ENCODE measurements at regions not wholly inside any gene's neighbourhood (a gene's known extent, or its start where the extent isn't known, plus 50 kb on each side); places are given as distances from the start of the nearest gene placed in this dataset.
"Not testable (repeated sequence)": the region's sequence is repeated elsewhere in the genome, so short reads cannot be mapped to it uniquely, and the experiment has no call there.

DNA sequence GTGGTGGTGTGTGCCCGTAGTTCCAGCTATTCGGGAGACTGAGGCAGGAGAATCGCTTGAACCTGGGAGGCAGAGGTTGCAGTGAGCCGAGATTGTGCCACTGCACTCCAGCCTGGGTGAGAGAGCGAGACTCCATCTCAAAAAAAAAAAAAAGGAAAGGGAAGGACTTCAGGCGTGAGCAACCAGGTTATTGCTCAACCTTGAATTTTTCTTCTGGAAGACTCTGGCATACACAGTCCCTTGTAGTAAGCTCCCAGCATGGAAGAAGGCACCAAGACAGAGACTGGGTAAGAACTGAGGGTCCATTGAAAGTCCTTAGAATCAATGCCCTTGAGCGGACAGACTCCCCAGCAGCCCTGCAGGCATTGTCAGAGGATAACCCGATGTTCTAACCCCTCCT lies 75.0 kb downstream of the C9orf50 start:
- not testable (repeated sequence) for H3K27me3 ChIP-seq (ENCODE audit: control insufficient read depth in 1 of 2, insufficient read depth in 2 of 2, low read length in 2 of 2); H3K4me1 ChIP-seq (ENCODE audit: control insufficient read depth, insufficient read depth, low read length); H3K9me3 ChIP-seq (ENCODE audit: control insufficient read depth in 2 of 2, low read length in 2 of 2); H3K36me3 ChIP-seq (ENCODE audit: control insufficient read depth in 2 of 2, insufficient read depth in 2 of 2, low read length in 2 of 2); H3K4me3 ChIP-seq (ENCODE audit: low read length in 2 of 2); H3K9ac ChIP-seq (ENCODE audit: low read length in 2 of 2); H3K27ac ChIP-seq (ENCODE audit: low read length)

DNA sequence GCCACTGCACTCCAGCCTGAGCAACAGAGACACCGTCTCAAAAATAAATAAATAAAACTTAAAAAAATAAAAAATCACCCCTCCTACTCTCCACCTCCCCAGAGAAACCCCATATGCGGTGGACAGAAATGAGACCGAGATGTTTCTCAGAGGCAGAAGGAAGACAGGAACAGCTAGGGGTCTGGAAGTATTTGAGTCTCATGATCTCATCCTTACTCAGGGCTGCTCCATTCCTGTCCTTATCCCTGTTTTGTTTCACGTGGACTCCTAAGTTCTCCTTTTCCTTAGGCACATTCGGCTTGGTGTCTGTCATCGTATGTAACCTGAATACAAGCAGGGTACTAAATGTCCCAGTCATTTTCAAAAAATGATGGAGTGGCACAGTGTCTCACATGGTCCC lies 76.1 kb downstream of the C9orf50 start:
- Histone ChIP-seq H3K9me3 (ENCODE audit: control insufficient read depth in 2 of 2, low read length in 2 of 2) (no peaks in the 10 kb centered on the region), H3K36me3 (ENCODE audit: control insufficient read depth in 2 of 2, insufficient read depth in 2 of 2, low read length in 2 of 2) (no peaks in the 10 kb centered on the region), H3K4me1 (ENCODE audit: control insufficient read depth, insufficient read depth, low read length) (peaks cover 3% of the 10 kb centered on the region), H3K27ac (ENCODE audit: low read length) (no peak overlapping the region), H3K4me3 (ENCODE audit: low read length in 2 of 2) (no peak overlapping the region), H3K27me3 (ENCODE audit: control insufficient read depth in 1 of 2, insufficient read depth in 2 of 2, low read length in 2 of 2) (no peaks in the 10 kb centered on the region), H3K9ac (ENCODE audit: low read length in 2 of 2) (no peak overlapping the region)

GRCh38 chr9:129542741-129543140 lies 78.2 kb downstream of the C9orf50 start:
- no peak overlapping the region for H3K27ac ChIP-seq (ENCODE audit: low read length)
- H3K36me3 ChIP-seq (ENCODE audit: control insufficient read depth in 2 of 2, insufficient read depth in 2 of 2, low read length in 2 of 2), result no peaks in the 10 kb centered on the region
- H3K9me3 ChIP-seq (ENCODE audit: control insufficient read depth in 2 of 2, low read length in 2 of 2), result peaks cover 0 to 2% of the 10 kb centered on the region in 2 donors
- H3K27me3 ChIP-seq (ENCODE audit: control insufficient read depth in 1 of 2, insufficient read depth in 2 of 2, low read length in 2 of 2), result no peaks in the 10 kb centered on the region
- H3K9ac ChIP-seq (ENCODE audit: low read length in 2 of 2), result no peak overlapping the region
- H3K4me3 ChIP-seq (ENCODE audit: low read length in 2 of 2), result no peak overlapping the region
- H3K4me1 ChIP-seq (ENCODE audit: control insufficient read depth, insufficient read depth, low read length), result no peaks in the 10 kb centered on the region

GRCh38 chr9:129541270-129541669 lies 79.6 kb downstream of the C9orf50 start:
- H3K9me3 ChIP-seq (ENCODE audit: control insufficient read depth in 2 of 2, low read length in 2 of 2), result peaks cover 0 to 2% of the 10 kb centered on the region in 2 donors
- no peaks in the 10 kb centered on the region for H3K4me1 ChIP-seq (ENCODE audit: control insufficient read depth, insufficient read depth, low read length)
- H3K4me3 ChIP-seq (ENCODE audit: low read length in 2 of 2), result no peak overlapping the region
- H3K9ac ChIP-seq (ENCODE audit: low read length in 2 of 2), result no peak overlapping the region
- no peaks in the 10 kb centered on the region for H3K27me3 ChIP-seq (ENCODE audit: control insufficient read depth in 1 of 2, insufficient read depth in 2 of 2, low read length in 2 of 2)
- H3K27ac ChIP-seq (ENCODE audit: low read length), result no peak overlapping the region
- H3K36me3 ChIP-seq (ENCODE audit: control insufficient read depth in 2 of 2, insufficient read depth in 2 of 2, low read length in 2 of 2), result no peaks in the 10 kb centered on the region

- H3K27me3 ChIP-seq (ENCODE audit: control insufficient read depth in 1 of 2, insufficient read depth in 2 of 2, low read length in 2 of 2), result no peaks in the 10 kb centered on the region
These were observed 81.5 kb downstream of the C9orf50 start for GRCh38 chr9:129539446-129539845.

DNA sequence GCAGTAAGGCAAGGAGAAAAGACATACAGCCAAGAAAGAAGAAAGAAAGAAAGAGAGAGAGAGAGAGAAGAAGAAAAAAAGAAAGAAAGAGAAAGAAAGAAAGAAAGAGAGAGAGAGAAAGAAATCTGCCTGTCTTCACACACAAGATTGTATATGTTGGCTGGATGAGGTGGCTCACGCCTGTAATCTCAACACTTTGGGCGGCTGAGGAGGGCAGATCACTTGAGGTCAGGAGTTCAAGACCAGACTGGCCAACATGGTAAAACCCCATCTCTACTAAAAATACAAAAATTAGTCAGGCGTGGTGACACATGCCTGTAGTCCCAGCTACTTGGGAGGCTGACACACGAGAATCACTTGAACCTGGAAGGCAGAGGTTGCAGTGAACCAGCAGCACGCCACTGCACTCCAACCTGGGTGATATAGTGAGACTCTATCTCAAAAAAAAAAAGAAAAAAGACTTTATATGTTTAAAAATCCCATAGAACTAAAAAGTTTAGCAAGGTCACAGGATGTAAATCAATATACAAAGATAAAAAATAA lies 89.0 kb downstream of the C9orf50 start:
- H3K9ac ChIP-seq (ENCODE audit: low read length in 2 of 2); H3K4me3 ChIP-seq (ENCODE audit: low read length in 2 of 2); H3K9me3 ChIP-seq (ENCODE audit: control insufficient read depth in 2 of 2, low read length in 2 of 2): not testable (repeated sequence)

More at GRCh38 chr9:129539446-129539845, 81.5 kb downstream of the C9orf50 start:
- H3K4me3 ChIP-seq (ENCODE audit: low read length in 2 of 2), result no peak overlapping the region
- no peak overlapping the region for H3K27ac ChIP-seq (ENCODE audit: low read length)
- H3K4me1 ChIP-seq (ENCODE audit: control insufficient read depth, insufficient read depth, low read length), result no peaks in the 10 kb centered on the region
- no peaks in the 10 kb centered on the region for H3K36me3 ChIP-seq (ENCODE audit: control insufficient read depth in 2 of 2, insufficient read depth in 2 of 2, low read length in 2 of 2)
- peaks cover 0 to 2% of the 10 kb centered on the region in 2 donors for H3K9me3 ChIP-seq (ENCODE audit: control insufficient read depth in 2 of 2, low read length in 2 of 2)
- no peak overlapping the region for H3K9ac ChIP-seq (ENCODE audit: low read length in 2 of 2)

DNA sequence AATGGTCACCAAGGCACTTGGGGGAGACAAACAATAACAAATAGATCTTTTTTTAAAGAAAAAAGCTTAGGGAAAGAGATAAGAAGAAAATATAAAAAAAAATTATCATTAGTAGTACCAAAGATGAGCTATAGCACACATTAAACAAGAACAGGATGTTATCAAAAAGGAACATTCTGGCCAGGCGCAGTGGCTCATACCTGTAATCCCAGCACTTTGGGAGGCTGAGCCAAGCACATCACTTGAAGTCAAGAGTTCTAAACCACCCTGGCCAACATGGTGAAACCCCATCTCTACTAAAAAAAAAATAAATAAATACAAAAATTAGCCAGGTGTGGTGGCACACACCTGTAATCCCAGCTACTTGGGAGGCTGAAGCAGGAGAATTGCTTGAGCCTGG lies 92.9 kb downstream of the C9orf50 start:
- H3K36me3 ChIP-seq (ENCODE audit: control insufficient read depth in 2 of 2, insufficient read depth in 2 of 2, low read length in 2 of 2); H3K4me3 ChIP-seq (ENCODE audit: low read length in 2 of 2); H3K27me3 ChIP-seq (ENCODE audit: control insufficient read depth in 1 of 2, insufficient read depth in 2 of 2, low read length in 2 of 2); H3K9ac ChIP-seq (ENCODE audit: low read length in 2 of 2); H3K27ac ChIP-seq (ENCODE audit: low read length); H3K9me3 ChIP-seq (ENCODE audit: control insufficient read depth in 2 of 2, low read length in 2 of 2); H3K4me1 ChIP-seq (ENCODE audit: control insufficient read depth, insufficient read depth, low read length): not testable (repeated sequence)

More for the DNA sequence above, 89.0 kb downstream of the C9orf50 start:
- not testable (repeated sequence) for H3K36me3 ChIP-seq (ENCODE audit: control insufficient read depth in 2 of 2, insufficient read depth in 2 of 2, low read length in 2 of 2); H3K27ac ChIP-seq (ENCODE audit: low read length); H3K27me3 ChIP-seq (ENCODE audit: control insufficient read depth in 1 of 2, insufficient read depth in 2 of 2, low read length in 2 of 2); H3K4me1 ChIP-seq (ENCODE audit: control insufficient read depth, insufficient read depth, low read length)

DNA sequence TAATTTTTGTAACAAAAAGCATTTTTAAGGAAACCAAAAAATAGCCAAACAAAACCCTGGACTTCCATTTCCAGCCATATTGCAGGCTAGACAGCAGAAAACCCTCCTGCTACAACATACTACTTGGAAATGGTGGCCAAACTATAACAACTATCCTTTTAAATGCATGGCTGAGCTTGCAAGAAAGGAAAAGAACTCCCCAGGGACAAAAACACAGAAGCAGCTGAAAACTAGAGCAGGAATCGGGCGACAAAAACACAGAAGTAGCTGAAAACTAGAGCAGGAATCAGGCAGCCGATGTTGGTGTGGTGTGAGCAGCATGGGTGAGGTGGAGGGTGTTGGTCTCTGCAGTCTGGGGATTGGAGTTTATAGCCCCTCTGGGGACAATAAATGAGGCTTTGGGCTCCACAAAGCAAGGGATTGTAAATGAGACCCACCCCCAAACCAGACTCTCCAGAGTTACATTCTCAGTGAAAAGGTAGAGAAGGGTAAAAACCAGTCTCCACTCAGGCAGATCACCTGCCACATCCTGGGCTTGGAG lies 95.2 kb downstream of the C9orf50 start:
- Histone ChIP-seq H3K27ac (ENCODE audit: low read length) (no peak overlapping the region), H3K4me1 (ENCODE audit: control insufficient read depth, insufficient read depth, low read length) (no peaks in the 10 kb centered on the region), H3K9me3 (ENCODE audit: control insufficient read depth in 2 of 2, low read length in 2 of 2) (no peaks in the 10 kb centered on the region), H3K27me3 (ENCODE audit: control insufficient read depth in 1 of 2, insufficient read depth in 2 of 2, low read length in 2 of 2) (no peaks in the 10 kb centered on the region), H3K4me3 (ENCODE audit: low read length in 2 of 2) (no peak overlapping the region), H3K9ac (ENCODE audit: low read length in 2 of 2) (no peak overlapping the region), H3K36me3 (ENCODE audit: control insufficient read depth in 2 of 2, insufficient read depth in 2 of 2, low read length in 2 of 2) (no peaks in the 10 kb centered on the region)

DNA sequence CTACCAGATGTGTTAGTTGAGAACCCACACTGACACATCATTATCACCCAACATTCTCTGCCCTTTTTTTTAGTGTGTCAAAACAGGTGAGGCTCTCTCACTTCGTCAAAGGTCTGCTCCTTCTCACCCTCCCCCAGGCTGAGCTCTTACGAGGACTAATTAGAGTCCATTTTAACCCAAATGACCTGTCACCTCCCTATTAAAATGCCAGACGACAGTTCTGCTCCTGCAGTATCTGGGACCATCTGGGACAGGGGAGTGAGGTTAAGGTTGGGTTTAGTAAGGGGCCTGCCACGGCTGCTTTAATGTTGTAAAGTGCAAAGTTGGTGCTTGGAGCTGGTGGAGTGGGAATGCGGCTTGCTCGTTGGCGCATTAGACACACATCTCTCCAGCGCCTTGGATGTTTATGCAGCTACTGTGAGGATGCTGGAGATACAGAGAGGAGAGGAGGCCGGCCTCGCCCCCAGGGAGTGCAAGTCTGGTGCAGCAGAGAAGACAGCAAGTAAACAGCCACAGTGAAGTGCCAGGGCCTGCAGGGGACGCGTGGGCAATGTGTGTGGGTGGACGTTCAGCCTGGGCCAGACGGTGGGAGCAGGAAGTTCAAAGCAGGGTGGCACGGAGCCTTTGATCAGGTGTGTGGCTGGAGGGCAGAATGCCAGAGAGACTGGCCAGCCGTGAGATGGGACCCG lies 96.2 kb downstream of the C9orf50 start:
- Histone ChIP-seq H3K4me1 (ENCODE audit: control insufficient read depth, insufficient read depth, low read length) (no peaks in the 10 kb centered on the region), H3K36me3 (ENCODE audit: control insufficient read depth in 2 of 2, insufficient read depth in 2 of 2, low read length in 2 of 2) (no peaks in the 10 kb centered on the region), H3K27me3 (ENCODE audit: control insufficient read depth in 1 of 2, insufficient read depth in 2 of 2, low read length in 2 of 2) (no peaks in the 10 kb centered on the region), H3K9ac (ENCODE audit: low read length in 2 of 2) (no peak overlapping the region), H3K4me3 (ENCODE audit: low read length in 2 of 2) (no peak overlapping the region), H3K9me3 (ENCODE audit: control insufficient read depth in 2 of 2, low read length in 2 of 2) (no peaks in the 10 kb centered on the region), H3K27ac (ENCODE audit: low read length) (no peak overlapping the region)

DNA sequence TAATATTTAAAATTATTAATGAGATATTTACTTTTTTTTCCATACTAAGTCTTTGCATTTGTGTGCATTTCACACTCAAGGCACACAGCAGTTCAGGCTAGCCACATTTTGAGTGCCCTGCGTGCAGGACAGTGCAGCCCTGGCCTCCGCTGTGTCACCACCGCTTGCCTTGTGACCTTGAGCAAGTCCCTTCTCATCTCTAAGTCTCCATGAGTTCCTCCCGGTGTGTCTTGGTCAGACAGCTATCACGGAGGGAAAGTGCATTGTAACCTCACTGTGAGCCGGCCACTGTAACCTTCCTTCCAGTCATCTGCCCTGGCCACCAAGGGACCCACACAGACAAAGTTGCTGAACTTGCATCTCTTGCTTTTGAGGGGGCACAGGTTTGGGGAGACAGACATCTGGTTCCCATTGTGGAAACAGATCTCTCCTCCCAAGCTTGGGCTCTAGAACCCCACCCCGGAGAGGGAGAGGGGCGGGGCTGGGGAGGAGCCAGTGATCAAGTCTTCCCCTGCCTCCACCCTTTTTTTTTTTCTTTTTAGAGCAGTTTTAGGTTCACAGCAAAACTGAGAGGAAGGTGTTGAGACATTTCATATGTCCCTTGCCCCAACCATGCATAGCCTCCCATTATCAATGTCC lies 96.8 kb downstream of the C9orf50 start:
- Histone ChIP-seq H3K27me3 (ENCODE audit: control insufficient read depth in 1 of 2, insufficient read depth in 2 of 2, low read length in 2 of 2) (no peaks in the 10 kb centered on the region), H3K4me3 (ENCODE audit: low read length in 2 of 2) (no peak overlapping the region), H3K9ac (ENCODE audit: low read length in 2 of 2) (no peak overlapping the region)

GRCh38 chr9:129522351-129522750 lies 98.5 kb downstream of the C9orf50 start:
- no peaks in the 10 kb centered on the region for H3K27me3 ChIP-seq (ENCODE audit: control insufficient read depth in 1 of 2, insufficient read depth in 2 of 2, low read length in 2 of 2)
- H3K4me3 ChIP-seq (ENCODE audit: low read length in 2 of 2), result no peak overlapping the region
- no peak overlapping the region for H3K9ac ChIP-seq (ENCODE audit: low read length in 2 of 2)
- H3K9me3 ChIP-seq (ENCODE audit: control insufficient read depth in 2 of 2, low read length in 2 of 2), result no peaks in the 10 kb centered on the region
- no peak overlapping the region for H3K27ac ChIP-seq (ENCODE audit: low read length)
- H3K4me1 ChIP-seq (ENCODE audit: control insufficient read depth, insufficient read depth, low read length), result no peaks in the 10 kb centered on the region
- no peaks in the 10 kb centered on the region for H3K36me3 ChIP-seq (ENCODE audit: control insufficient read depth in 2 of 2, insufficient read depth in 2 of 2, low read length in 2 of 2)

More for the DNA sequence above, 96.8 kb downstream of the C9orf50 start:
- H3K9me3 ChIP-seq (ENCODE audit: control insufficient read depth in 2 of 2, low read length in 2 of 2), result no peaks in the 10 kb centered on the region
- no peak overlapping the region for H3K27ac ChIP-seq (ENCODE audit: low read length)
- no peaks in the 10 kb centered on the region for H3K36me3 ChIP-seq (ENCODE audit: control insufficient read depth in 2 of 2, insufficient read depth in 2 of 2, low read length in 2 of 2)
- H3K4me1 ChIP-seq (ENCODE audit: control insufficient read depth, insufficient read depth, low read length), result no peaks in the 10 kb centered on the region

Data from stomach smooth muscle (tissue), 2 donors.